Neural progenitor cell (in vitro differentiated cells): ENCODE measurements at regions not wholly inside any gene's neighbourhood (a gene's known extent, or its start where the extent isn't known, plus 50 kb on each side); places are given as distances from the start of the nearest gene placed in this dataset.

Experiments used
- EZH2 ChIP-seq: fragments of 200-600 bp; sonication (generic); IDR thresholded peaks from 2 replicates; pipeline ENCODE4 v1.6.1; 2017; ENCODE audit warnings: antibody characterized with exemption, mild to moderate bottlenecking, moderate library complexity
- EZH2phosphoT487 ChIP-seq: fragments of 200-600 bp; sonication (generic); IDR thresholded peaks from 2 replicates; pipeline ENCODE4 v1.6.1; 2017; ENCODE audit warnings: antibody characterized with exemption
- TF ChIP-seq, protein P1 (sequence below): fragments of 200-600 bp; sonication (generic); IDR thresholded peaks from 2 replicates; pipeline ENCODE4 v1.5.1; 2017; ENCODE audit warnings: antibody characterized with exemption, mild to moderate bottlenecking

- TF ChIP-seq, protein P1, sequence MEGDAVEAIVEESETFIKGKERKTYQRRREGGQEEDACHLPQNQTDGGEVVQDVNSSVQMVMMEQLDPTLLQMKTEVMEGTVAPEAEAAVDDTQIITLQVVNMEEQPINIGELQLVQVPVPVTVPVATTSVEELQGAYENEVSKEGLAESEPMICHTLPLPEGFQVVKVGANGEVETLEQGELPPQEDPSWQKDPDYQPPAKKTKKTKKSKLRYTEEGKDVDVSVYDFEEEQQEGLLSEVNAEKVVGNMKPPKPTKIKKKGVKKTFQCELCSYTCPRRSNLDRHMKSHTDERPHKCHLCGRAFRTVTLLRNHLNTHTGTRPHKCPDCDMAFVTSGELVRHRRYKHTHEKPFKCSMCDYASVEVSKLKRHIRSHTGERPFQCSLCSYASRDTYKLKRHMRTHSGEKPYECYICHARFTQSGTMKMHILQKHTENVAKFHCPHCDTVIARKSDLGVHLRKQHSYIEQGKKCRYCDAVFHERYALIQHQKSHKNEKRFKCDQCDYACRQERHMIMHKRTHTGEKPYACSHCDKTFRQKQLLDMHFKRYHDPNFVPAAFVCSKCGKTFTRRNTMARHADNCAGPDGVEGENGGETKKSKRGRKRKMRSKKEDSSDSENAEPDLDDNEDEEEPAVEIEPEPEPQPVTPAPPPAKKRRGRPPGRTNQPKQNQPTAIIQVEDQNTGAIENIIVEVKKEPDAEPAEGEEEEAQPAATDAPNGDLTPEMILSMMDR: no peak
- no peak for TF ChIP-seq EZH2phosphoT487
- TF ChIP-seq EZH2: no peak
Measured at GRCh38 chr9:90489066-90489465, 153.6 kb downstream of the DIRAS2 start.
